ENCODE measurements at regions not wholly inside any gene's neighbourhood (a gene's known extent, or its start where the extent isn't known, plus 50 kb on each side); places are given as distances from the start of the nearest gene placed in this dataset.
"Not testable (repeated sequence)": the region's sequence is repeated elsewhere in the genome, so short reads cannot be mapped to it uniquely, and the experiment has no call there.

GRCh38 chr20:55052459-55052858, 577.1 kb downstream of the DOK5 start:
- no peak for DNase-seq

GRCh38 chr20:55038684-55039083, 563.3 kb downstream of the DOK5 start:
- DNase-seq = no peak

GRCh38 chr20:55031971-55032370, 556.6 kb downstream of the DOK5 start:
- DNase-seq = no peak

GRCh38 chr20:55014766-55015165, 539.4 kb downstream of the DOK5 start:
- DNase-seq = no peak

- DNase-seq = no peak
These were observed 535.4 kb downstream of the DOK5 start for GRCh38 chr20:55010761-55011160.

GRCh38 chr20:55009066-55009465, 533.7 kb downstream of the DOK5 start:
- DNase-seq = peak; percentile 69

- DNase-seq = no peak
These were observed 528.7 kb downstream of the DOK5 start for GRCh38 chr20:55004044-55004443.

- DNase-seq = no peak
These were observed 520.2 kb downstream of the DOK5 start for GRCh38 chr20:54995553-54995952.

- no peak for DNase-seq
These were observed 519.6 kb downstream of the DOK5 start for GRCh38 chr20:54995011-54995410.

- DNase-seq = no peak
These were observed 509.7 kb downstream of the DOK5 start for GRCh38 chr20:54985091-54985490.

- no peak for DNase-seq
These were observed 508.7 kb downstream of the DOK5 start for GRCh38 chr20:54984104-54984448.

GRCh38 chr20:54983394-54984103, 508.2 kb downstream of the DOK5 start:
- not testable (repeated sequence) for DNase-seq

GRCh38 chr20:54981175-54981574, 505.8 kb downstream of the DOK5 start:
- no peak for DNase-seq

GRCh38 chr20:54980103-54980960, 504.9 kb downstream of the DOK5 start:
- peak; percentile 11 for DNase-seq

GRCh38 chr20:54950304-54950703, 474.9 kb downstream of the DOK5 start:
- DNase-seq = no peak

- DNase-seq = no peak
These were observed 466.3 kb downstream of the DOK5 start for GRCh38 chr20:54941666-54942065.

GRCh38 chr20:54940522-54940921, 465.1 kb downstream of the DOK5 start:
- no peak for DNase-seq

- DNase-seq = no peak
These were observed 463.3 kb downstream of the DOK5 start for GRCh38 chr20:54938707-54939106.

- no peak for DNase-seq
These were observed 458.0 kb downstream of the DOK5 start for GRCh38 chr20:54933212-54933904.

GRCh38 chr20:54929191-54929590, 453.8 kb downstream of the DOK5 start:
- no peak for DNase-seq

- DNase-seq = no peak
These were observed 453.2 kb downstream of the DOK5 start for GRCh38 chr20:54928564-54928963.

GRCh38 chr20:54922636-54923035, 447.2 kb downstream of the DOK5 start:
- DNase-seq = no peak

- DNase-seq = no peak
These were observed 446.7 kb downstream of the DOK5 start for GRCh38 chr20:54922096-54922495.

- DNase-seq = no peak
These were observed 445.1 kb downstream of the DOK5 start for GRCh38 chr20:54920491-54920890.

Data from NCI-H774 (cell line).